Endothelial cell of umbilical vein (primary cell): ENCODE measurements at regions not wholly inside any gene's neighbourhood (a gene's known extent, or its start where the extent isn't known, plus 50 kb on each side); places are given as distances from the start of the nearest gene placed in this dataset.

Source experiments
- CTCF ChIP-seq, 2 donors: IDR thresholded peaks; 1 replicate in 1 of 2; 2 replicates in 1 of 2; pipeline ENCODE4 v1.5.1; 2011; ENCODE audit warnings: low read length in 2 of 2, mild to moderate bottlenecking in 2 of 2, moderate library complexity in 2 of 2, control low read depth in 1 of 2, inconsistent platforms in 1 of 2, low read depth in 1 of 2; ENCODE audit not compliant: insufficient read depth in 1 of 2; ENCODE audit errors: extremely low read depth in 1 of 2
- EZH2 ChIP-seq: IDR thresholded peaks from 2 replicates; pipeline ENCODE4 v1.6.1; 2012; ENCODE audit warnings: borderline replicate concordance, low read depth, mild to moderate bottlenecking, moderate library complexity, low read length, inconsistent platforms; ENCODE audit not compliant: severe bottlenecking
- FOS ChIP-seq: IDR thresholded peaks from 2 replicates; pipeline ENCODE4 v1.6.1; 2011; ENCODE audit warnings: mild to moderate bottlenecking, low read length, moderate library complexity, borderline replicate concordance; ENCODE audit not compliant: insufficient read depth
- MYC ChIP-seq: IDR thresholded peaks from one replicate; pipeline ENCODE4 v1.6.1; 2011; ENCODE audit warnings: mild to moderate bottlenecking, low read depth, low read length
- POLR2A ChIP-seq: IDR thresholded peaks from 2 replicates; pipeline ENCODE4 v1.6.1; 2012; ENCODE audit warnings: low read depth, mild to moderate bottlenecking, control low read depth, low read length
- POLR2AphosphoS5 ChIP-seq: IDR thresholded peaks from 2 replicates; pipeline ENCODE4 v1.6.1; 2012; ENCODE audit warnings: low read depth, mild to moderate bottlenecking, control low read depth, low read length, moderate library complexity; ENCODE audit not compliant: insufficient read depth

DNA sequence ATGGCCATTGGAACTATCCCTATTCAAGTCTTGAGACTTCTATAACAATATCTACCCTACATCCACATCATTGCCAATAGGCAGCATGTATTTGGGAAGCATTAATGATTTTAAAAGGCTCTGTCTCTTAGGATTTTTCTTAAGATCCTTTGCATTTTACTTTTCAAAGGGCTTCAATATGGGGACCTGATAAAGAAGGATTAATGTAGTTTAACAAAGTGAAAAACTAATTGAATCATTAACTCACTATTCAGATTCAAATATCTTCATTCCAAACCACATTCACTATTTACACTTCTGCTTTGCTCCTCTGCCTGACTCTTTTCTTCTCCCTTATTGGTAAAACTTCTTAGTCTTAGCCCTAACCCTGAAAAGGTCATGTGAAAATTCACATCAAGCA lies 333.0 kb downstream of the EPHA7 start:
- TF ChIP-seq CTCF (IDR thresholded peaks at IDR 0.05; ENCODE audit: extremely low read depth in 1 of 2, insufficient read depth in 1 of 2, low read depth in 1 of 2, low read length in 2 of 2) = no peak
- TF ChIP-seq POLR2A = no peak
- no peak for TF ChIP-seq EZH2
- no peak for TF ChIP-seq POLR2AphosphoS5
- TF ChIP-seq FOS = no peak
- TF ChIP-seq MYC = no peak
